HG03196 (cell line): ENCODE measurements at regions not wholly inside any gene's neighbourhood (a gene's known extent, or its start where the extent isn't known, plus 50 kb on each side); places are given as distances from the start of the nearest gene placed in this dataset.

Experiments used
- ATAC-seq: cut with Tn5 transposase; IDR thresholded peaks from one replicate; pipeline ENCODE4 v1.9.1; 2021; ENCODE audit not compliant: unreplicated experiment

DNA sequence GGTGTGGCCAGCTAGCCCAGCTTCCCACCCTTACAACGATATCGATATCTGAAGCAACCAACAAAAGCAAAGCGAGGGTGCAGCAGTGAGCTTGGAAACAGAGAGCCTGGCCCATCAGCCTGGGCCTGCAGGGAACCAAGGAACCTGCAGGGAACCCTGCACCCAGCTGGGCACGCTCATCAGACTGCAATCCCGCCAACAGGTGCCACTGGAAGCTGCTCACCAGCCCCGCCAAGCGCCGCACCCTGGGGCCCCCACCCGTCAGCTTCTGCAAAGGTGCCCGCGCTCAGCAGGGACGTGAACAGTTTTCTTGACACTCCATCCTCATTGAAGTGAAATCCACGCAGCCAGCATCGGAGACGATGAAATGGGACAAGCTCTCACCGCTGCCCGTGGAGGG lies 250.7 kb downstream of the RBFOX3 start:
- ATAC-seq, result no peak

DNA sequence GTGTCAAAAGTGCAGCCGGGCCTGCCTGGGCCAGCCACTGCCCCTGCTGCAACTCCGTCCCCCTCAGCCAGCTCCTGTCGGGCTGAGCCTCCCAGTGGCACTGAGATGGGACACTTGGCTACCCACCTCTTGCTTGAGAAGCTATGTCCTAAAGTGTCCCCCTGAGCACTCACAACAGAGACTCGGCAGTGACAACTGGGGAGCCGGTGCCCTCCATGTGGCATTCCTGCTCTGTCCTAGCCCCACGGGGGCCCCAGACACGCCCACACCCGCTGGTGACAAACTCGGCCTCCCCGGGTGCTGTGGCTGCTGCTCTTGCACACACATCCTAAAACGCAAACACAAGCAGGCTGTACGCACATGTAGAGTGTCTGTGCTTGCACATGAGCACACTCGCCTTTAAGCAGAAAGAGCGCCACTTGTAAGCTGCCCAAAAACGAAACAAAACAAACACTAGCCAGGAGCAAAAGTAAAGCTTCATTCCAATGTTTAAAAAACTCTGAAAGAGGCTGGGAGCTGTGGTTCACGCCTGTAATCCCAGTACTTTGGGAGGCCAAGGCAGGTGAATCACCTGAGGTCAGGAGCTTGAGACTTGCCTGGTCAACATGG lies 253.9 kb downstream of the RBFOX3 start:
- ATAC-seq, result no peak

- no peak for ATAC-seq
These were observed 255.7 kb downstream of the RBFOX3 start for GRCh38 chr17:79355165-79355564.

DNA sequence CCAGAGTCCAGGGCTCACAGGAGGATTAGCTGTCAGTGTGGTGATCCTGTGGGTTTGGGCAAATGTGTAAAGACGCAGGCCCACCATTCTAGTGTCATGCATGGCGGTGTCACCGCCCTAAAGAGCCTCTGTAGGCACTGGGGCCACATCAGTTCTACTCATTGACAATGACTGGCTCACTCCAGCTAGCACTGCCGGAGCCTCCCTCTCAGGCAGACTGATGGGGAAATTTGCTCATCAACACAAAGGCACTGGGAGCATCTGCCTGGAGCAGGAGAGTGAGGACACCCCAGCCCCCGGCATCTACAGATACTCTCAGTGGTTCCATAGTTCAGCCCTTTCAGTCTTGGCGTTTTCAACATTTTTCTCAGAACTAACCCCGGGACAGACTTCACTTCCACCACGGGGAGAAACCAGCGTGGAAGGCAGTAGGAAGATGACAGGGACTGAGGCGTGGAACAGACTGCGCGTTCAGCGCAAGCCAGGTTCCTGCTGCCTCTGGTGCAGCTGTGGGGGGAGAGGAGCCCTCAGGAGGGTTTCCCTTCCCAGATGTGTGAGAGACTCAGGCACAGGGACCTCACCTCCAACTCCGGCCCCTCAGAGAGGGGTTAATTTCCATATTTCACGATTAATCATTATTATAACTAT lies 256.6 kb downstream of the RBFOX3 start:
- no peak for ATAC-seq

DNA sequence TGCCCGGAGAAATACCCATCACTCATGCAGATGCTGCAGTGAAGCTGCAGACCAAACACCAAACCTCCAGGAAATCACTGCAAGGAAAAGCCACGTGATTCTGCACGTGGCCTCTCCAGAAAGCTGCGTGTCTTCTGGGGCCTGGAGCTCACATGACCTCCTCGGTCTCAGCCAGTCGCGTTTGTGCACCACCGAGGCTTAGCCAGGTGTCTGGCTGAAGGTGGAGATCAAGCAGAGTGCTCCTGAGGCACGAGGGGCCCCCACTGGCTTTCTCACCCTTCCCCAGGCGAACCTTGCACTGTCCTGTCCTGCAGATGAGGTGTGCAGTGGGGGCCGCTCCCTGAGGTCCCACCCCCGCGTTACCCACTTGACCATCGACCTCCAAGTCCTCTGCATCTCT lies 257.3 kb downstream of the RBFOX3 start:
- no peak for ATAC-seq

DNA sequence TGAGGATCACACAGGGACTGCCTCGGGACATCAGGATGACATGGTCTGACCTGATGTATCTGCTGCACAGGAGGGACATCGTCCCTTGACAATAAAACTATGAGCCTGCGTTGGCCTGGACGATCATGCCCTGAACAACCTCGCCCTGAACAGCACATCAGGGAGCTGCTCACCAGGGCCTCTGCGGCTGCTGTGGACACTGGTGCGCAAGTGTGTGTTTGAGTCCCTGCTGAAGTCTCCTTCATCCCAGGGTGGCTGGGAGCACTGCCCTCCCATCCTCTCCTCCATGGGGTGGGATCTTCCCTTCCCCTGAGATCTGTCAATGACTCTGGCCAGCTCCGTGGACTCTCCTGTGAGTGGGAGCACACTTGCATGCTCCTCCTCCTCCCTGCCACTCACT lies 257.8 kb downstream of the RBFOX3 start:
- ATAC-seq, result no peak

- no peak for ATAC-seq
These were observed 260.3 kb downstream of the RBFOX3 start for GRCh38 chr17:79350533-79350932.

DNA sequence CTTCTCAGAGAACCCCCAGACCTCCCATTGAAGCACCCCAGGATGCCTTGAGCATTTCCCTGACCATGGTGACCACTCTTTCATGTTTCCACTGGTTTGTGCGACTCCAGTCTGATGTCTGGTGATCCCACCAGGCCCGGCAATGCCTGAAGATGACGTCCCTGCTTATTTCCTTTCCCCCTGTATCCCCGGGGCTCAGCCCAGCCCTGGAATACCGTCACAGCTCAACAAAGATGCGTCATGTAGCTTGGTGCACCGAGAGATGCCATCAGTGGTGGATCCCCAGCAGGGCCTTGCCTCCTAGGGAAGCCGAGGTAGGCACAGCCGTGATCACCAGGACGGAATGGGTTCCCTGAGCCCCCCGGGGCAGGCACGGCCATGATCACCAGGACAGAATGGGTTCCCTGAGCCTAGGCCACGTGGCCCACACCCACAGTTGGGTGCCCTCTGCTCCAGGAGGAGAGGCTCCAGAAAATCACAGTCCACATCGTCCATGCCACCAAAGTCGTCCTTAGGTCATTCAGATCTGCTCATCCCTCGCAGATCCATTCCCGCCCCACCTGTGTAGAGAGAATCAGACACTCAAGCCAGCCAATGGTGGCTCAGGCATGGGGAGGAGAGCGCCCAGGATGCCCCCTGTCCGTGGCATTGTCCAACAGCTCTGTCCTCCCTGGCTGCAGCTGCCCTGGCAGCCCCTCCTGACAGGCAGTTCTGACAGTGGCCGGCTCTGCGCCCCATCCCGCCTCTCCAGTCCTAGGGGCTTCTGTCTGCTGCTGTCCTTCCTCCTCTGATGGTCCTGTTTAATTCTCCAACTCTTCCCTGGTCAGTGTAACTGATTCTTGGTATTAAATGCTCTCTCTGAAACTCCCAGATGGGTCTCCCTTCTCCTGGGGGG lies 261.1 kb downstream of the RBFOX3 start:
- ATAC-seq, result no peak

DNA sequence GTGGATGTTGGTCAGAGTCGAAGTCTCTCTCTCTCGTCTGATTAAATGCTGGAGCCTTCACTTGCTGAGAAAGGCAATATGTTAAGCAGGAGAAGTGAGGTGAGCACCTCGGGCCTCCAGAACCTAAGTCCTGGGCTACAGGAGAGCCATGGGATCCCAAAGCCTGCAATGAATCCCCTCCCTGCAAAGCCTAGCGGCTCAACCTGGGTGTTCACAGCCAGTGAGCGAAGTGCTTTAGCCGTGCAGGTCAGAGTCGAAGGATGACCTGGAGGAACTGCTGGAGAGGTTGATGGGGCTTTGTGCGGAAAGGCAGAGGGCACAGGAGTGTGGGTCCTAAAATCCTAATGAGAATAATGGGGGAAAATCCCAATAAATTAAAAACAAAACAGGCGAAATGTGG lies 267.8 kb downstream of the ENGASE start:
- no peak for ATAC-seq

- no peak for ATAC-seq
These were observed 267.2 kb downstream of the ENGASE start for GRCh38 chr17:79341816-79342215.

GRCh38 chr17:79341222-79341780 lies 266.7 kb downstream of the ENGASE start:
- ATAC-seq, result peak; percentile 20

DNA sequence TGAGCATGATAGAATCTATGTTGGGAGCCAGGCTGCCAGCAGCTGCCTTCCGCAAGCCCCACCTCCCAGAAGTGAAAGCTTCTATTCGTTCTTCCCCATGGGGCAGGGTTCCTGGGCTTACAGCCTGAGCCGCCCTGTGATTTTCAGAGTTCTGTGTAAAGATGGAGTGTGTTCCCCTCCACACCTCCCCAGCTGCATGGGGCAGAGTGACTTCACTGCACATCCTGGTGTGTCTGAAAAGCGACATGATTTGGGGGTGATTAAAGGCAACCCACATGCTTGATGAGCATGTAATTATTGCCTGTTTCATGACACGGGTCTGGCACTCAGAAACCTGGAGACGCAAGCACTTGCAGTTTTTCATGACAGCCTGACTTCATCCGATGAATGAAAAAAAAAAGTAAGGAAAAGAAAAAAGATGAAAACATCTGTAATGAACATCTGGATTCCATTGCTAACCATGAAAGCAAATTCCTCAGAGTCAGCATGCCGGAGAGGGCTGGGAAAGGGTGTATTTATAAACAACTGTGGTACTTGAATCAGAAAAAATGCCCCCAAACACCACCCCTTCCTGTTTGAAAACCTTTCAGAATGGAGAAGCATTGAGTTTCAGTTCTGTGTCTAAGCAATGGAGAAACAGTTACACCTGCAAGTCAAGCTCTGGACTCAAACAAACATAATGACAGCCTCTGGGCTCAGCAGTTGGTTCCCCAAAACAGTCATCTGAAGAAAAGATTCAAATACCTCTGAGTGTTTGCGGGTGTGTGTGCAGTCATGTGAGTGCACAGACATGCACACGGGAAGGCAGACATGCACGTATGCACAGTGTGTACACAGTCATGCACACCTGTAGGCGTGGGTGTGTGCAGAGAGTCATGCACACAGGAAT lies 266.0 kb downstream of the ENGASE start:
- peak; percentile 65 for ATAC-seq

DNA sequence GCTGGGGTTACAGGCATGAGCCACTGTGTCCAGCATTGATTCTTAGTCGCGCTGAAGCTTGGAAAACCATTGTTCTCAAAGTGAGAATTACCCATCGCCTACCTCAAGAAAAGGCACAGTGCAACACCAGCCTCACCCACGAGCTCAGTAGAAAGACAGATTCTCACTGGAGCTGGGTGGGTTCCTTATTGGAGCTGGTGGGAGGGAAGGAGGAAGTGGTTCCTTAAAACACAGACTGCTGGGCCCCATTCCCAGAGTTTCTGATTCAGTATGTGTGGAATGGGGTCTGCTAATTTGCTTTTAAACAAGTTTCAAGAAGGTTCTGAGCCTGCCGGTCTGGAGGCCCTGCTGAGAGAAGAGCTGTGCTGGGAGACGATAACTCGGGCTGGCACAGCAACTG lies 264.7 kb downstream of the ENGASE start:
- no peak for ATAC-seq

GRCh38 chr17:79338604-79339003 lies 264.0 kb downstream of the ENGASE start:
- ATAC-seq, result no peak

GRCh38 chr17:79338152-79338551 lies 263.5 kb downstream of the ENGASE start:
- ATAC-seq, result no peak

DNA sequence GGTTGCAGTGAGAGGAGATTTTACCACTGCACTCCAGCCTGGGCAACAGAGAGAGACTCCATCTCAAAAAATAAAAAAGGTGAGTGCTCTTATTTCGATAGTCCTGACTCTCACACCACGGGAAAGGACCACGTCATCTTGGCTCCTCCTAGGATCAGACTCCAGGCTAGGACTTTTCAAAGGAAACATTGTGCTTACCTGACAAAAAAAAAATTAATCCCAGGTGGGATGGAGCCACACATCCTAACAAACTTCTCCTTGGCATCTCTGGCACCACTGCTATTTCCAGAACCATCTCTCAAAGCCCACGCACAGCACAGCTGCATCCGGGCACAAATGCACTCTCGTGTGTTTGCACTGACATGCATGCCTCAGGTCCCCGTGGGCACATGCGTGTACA lies 262.4 kb downstream of the ENGASE start:
- no peak for ATAC-seq

- ATAC-seq, result no peak
These were observed 260.8 kb downstream of the ENGASE start for GRCh38 chr17:79335456-79335855.

- ATAC-seq, result no peak
These were observed 257.5 kb downstream of the ENGASE start for GRCh38 chr17:79332011-79332554.

GRCh38 chr17:79331492-79331891 lies 256.9 kb downstream of the ENGASE start:
- ATAC-seq, result no peak

- ATAC-seq, result no peak
These were observed 256.1 kb downstream of the ENGASE start for GRCh38 chr17:79330696-79331095.
